Endothelial cell of umbilical vein (primary cell): ENCODE measurements at regions not wholly inside any gene's neighbourhood (a gene's known extent, or its start where the extent isn't known, plus 50 kb on each side); places are given as distances from the start of the nearest gene placed in this dataset.
"Not testable (repeated sequence)": the region's sequence is repeated elsewhere in the genome, so short reads cannot be mapped to it uniquely, and the experiment has no call there.

Experiments
- BruUV-seq: library from RNA; stranded (reverse); fragments of 400-500 nt; replicated peaks from 2 replicates; lab custom pipeline; 2021; lab: Mats Ljungman, UMichigan
- CTCF ChIA-PET: fragments of 300-600, 350-600 bp; sonication (Branson Sonifier 250); formaldehyde crosslinking; loops from one replicate; lab custom pipeline; 2021; ENCODE audit warnings: antibody characterized with exemption, inconsistent platforms; lab: Charles Lee
- POLR2A ChIA-PET: fragments of 300-600, 350-600 bp; sonication (Branson Sonifier 250); formaldehyde crosslinking; loops from one replicate; lab custom pipeline; 2021; ENCODE audit warnings: antibody characterized with exemption, inconsistent platforms; lab: Charles Lee
- DNase-seq: peaks from one replicate; pipeline ENCODE4 v3.0.0-alpha.2; 2011; ENCODE audit warnings: low read depth, low spot score
- FAIRE-seq: peaks from 2 replicates; lab custom pipeline; 2011; peaks lifted over from hg19 to GRCh38; lab: Jason Lieb, UNC
- H2AFZ ChIP-seq: 2 replicates; pipeline ENCODE4 v1.6.0; 2012; ENCODE audit warnings: low read depth, low read length, control low read depth, inconsistent platforms
- H3K27ac ChIP-seq: 2 replicates; pipeline ENCODE4 v1.5.1; 2011; ENCODE audit warnings: low read depth, mild to moderate bottlenecking, control low read depth, low read length, moderate library complexity; ENCODE audit not compliant: insufficient read depth
- H3K27me3 ChIP-seq, 2 experiments: 2 replicates each; pipeline versions ENCODE4 v1.6.0 to v1.6.1; 2011; ENCODE audit warnings: low read length in 2 of 2, mixed read lengths in 1 of 2; ENCODE audit not compliant: control insufficient read depth in 2 of 2, insufficient read depth in 2 of 2
- H3K36me3 ChIP-seq, 2 experiments: 2 replicates in 1 of 2; 3 replicates in 1 of 2; pipeline ENCODE4 v1.5.1; 2011; ENCODE audit warnings: low read length in 2 of 2, mild to moderate bottlenecking in 1 of 2, moderate library complexity in 1 of 2; ENCODE audit not compliant: control insufficient read depth in 2 of 2, insufficient read depth in 2 of 2; ENCODE audit errors: extremely low read depth in 1 of 2
- H3K4me1 ChIP-seq: 3 replicates; pipeline ENCODE4 v1.5.1; 2011; ENCODE audit warnings: mild to moderate bottlenecking, low read length; ENCODE audit not compliant: control insufficient read depth, insufficient read depth; ENCODE audit errors: extremely low read depth
- H3K4me2 ChIP-seq: 2 replicates; pipeline ENCODE4 v1.6.1; 2011; ENCODE audit warnings: low read length, control low read depth, mixed read lengths; ENCODE audit not compliant: insufficient read depth
- H3K4me3 ChIP-seq, 3 experiments: fragments of 200-600 bp in 1 of 3; sonication (generic), shearing (Covaris generic) in 1 of 3; replicated peaks in 1 of 3; 2 replicates each; pipeline ENCODE4 v1.5.1; 2011 to 2016; ENCODE audit warnings: control low read depth in 3 of 3, low read length in 3 of 3, mild to moderate bottlenecking in 2 of 3, inconsistent platforms in 1 of 3, low read depth in 1 of 3, moderate library complexity in 1 of 3; ENCODE audit not compliant: insufficient read depth in 1 of 3
- H3K79me2 ChIP-seq: 2 replicates; pipeline ENCODE4 v1.6.0; 2012; ENCODE audit warnings: low read length, inconsistent platforms; ENCODE audit not compliant: control insufficient read depth, insufficient read depth
- H3K9ac ChIP-seq: replicated peaks from 2 replicates; pipeline ENCODE3; 2011; ENCODE audit warnings: low read length, control low read depth; ENCODE audit not compliant: insufficient read depth; ENCODE audit errors: extremely low read depth
- H3K9me1 ChIP-seq: replicated peaks from 3 replicates; pipeline ENCODE4 v1.6.0; 2011; ENCODE audit warnings: mild to moderate bottlenecking, low read length; ENCODE audit not compliant: control insufficient read depth, insufficient read depth; ENCODE audit errors: extremely low read depth
- H3K9me3 ChIP-seq: replicated peaks from 2 replicates; pipeline ENCODE4 v1.5.1; 2012; ENCODE audit warnings: low read length, inconsistent platforms; ENCODE audit not compliant: control insufficient read depth, insufficient read depth
- H4K20me1 ChIP-seq: replicated peaks from 2 replicates; pipeline ENCODE3; 2011; ENCODE audit warnings: mild to moderate bottlenecking, low read length; ENCODE audit not compliant: control insufficient read depth, insufficient read depth; ENCODE audit errors: extremely low read depth
- FOS ChIP-seq: IDR thresholded peaks from 2 replicates; pipeline ENCODE4 v1.6.1; 2011; ENCODE audit warnings: mild to moderate bottlenecking, low read length, moderate library complexity, borderline replicate concordance; ENCODE audit not compliant: insufficient read depth
- GATA2 ChIP-seq: IDR thresholded peaks from 2 replicates; pipeline ENCODE4 v1.7.0; 2011; ENCODE audit warnings: low read depth, mild to moderate bottlenecking, moderate library complexity, mixed read lengths, low read length; ENCODE audit not compliant: insufficient read length, insufficient read depth
- JUN ChIP-seq: IDR thresholded peaks from 2 replicates; pipeline ENCODE4 v1.6.1; 2011; ENCODE audit warnings: borderline replicate concordance, low read depth; ENCODE audit not compliant: insufficient read length, insufficient read depth
- MAX ChIP-seq: IDR thresholded peaks from 2 replicates; pipeline ENCODE4 v1.6.1; 2011; ENCODE audit not compliant: insufficient read depth, insufficient read length
- MYC ChIP-seq: IDR thresholded peaks from one replicate; pipeline ENCODE4 v1.6.1; 2011; ENCODE audit warnings: mild to moderate bottlenecking, low read depth, low read length
- POLR2A ChIP-seq: IDR thresholded peaks from 2 replicates; pipeline ENCODE4 v1.6.1; 2012; ENCODE audit warnings: low read depth, mild to moderate bottlenecking, control low read depth, low read length
- POLR2AphosphoS5 ChIP-seq: IDR thresholded peaks from 2 replicates; pipeline ENCODE4 v1.6.1; 2012; ENCODE audit warnings: low read depth, mild to moderate bottlenecking, control low read depth, low read length, moderate library complexity; ENCODE audit not compliant: insufficient read depth
- dilution Hi-C: fragments of 300-500 bp; cut with MboI; formaldehyde crosslinking; loops from one replicate; pipeline ENCODE4 v1.15.0; 2019; ENCODE audit warnings: low sequenced_read_pairs; ENCODE audit not compliant: extremely low pct_ligation_motif_present
- intact Hi-C: fragments of 100-400 bp; cut with micrococcal nuclease; formaldehyde crosslinking; loops from one replicate; pipeline ENCODE4 v1.10.0; 2022

- no peak overlapping the region for H3K9ac ChIP-seq
- no peaks in the 10 kb centered on the region for H3K79me2 ChIP-seq
- no peak overlapping the region for H3K4me2 ChIP-seq
- no peak overlapping the region for H3K27ac ChIP-seq
- no peaks in the 10 kb centered on the region for H3K4me1 ChIP-seq
- dilution Hi-C loops: no loop called here
- H3K4me3 ChIP-seq: no peak overlapping the region
- no peaks in the 10 kb centered on the region for H3K36me3 ChIP-seq
- DNase-seq: no peak
- no peaks in the 10 kb centered on the region for H4K20me1 ChIP-seq
- TF ChIP-seq POLR2A (no peak), MAX (no peak), GATA2 (no peak), MYC (no peak), JUN (no peak), FOS (no peak), POLR2AphosphoS5 (no peak)
- ChIA-PET CTCF (no interaction called here), POLR2A (no interaction called here)
- intact Hi-C loops: loop anchor here (5.0 kb wide), 1 partner anchor 1403 kb away; no protein-coding TSS in a partner anchor
- H3K9me3 ChIP-seq: no peaks in the 10 kb centered on the region
- BruUV-seq: no TSS peak
- no peak overlapping the region for H2AFZ ChIP-seq
- no peaks in the 10 kb centered on the region for H3K9me1 ChIP-seq
- FAIRE-seq: no peak
- no peaks in the 10 kb centered on the region for H3K27me3 ChIP-seq
These were observed 349.9 kb downstream of the ZBBX start for GRCh38 chr3:167030082-167030725.

GRCh38 chr3:167019503-167019902 is 360.6 kb downstream of the ZBBX start:
- intact Hi-C loops, H3K4me3 ChIP-seq, H4K20me1 ChIP-seq, dilution Hi-C loops, BruUV-seq, H3K27ac ChIP-seq, H3K36me3 ChIP-seq, H3K4me2 ChIP-seq, DNase-seq, H3K9me1 ChIP-seq, H3K9me3 ChIP-seq, FAIRE-seq, H2AFZ ChIP-seq, CTCF ChIA-PET, H3K27me3 ChIP-seq, H3K4me1 ChIP-seq, H3K79me2 ChIP-seq, POLR2A ChIA-PET, H3K9ac ChIP-seq: not testable (repeated sequence)

- H3K79me2 ChIP-seq, dilution Hi-C loops, H3K9me1 ChIP-seq, H3K9me3 ChIP-seq, POLR2A ChIA-PET, H3K4me1 ChIP-seq, H3K4me3 ChIP-seq, H2AFZ ChIP-seq, H4K20me1 ChIP-seq, FAIRE-seq, DNase-seq, CTCF ChIA-PET, BruUV-seq, H3K27me3 ChIP-seq, H3K4me2 ChIP-seq, intact Hi-C loops, H3K36me3 ChIP-seq, H3K27ac ChIP-seq, H3K9ac ChIP-seq: not testable (repeated sequence)
These were observed 361.4 kb downstream of the ZBBX start for GRCh38 chr3:167018591-167019111.
